Posterior cingulate gyrus (tissue), 11 donors: ENCODE measurements at regions not wholly inside any gene's neighbourhood (a gene's known extent, or its start where the extent isn't known, plus 50 kb on each side); places are given as distances from the start of the nearest gene placed in this dataset.
"Not testable (repeated sequence)": the region's sequence is repeated elsewhere in the genome, so short reads cannot be mapped to it uniquely, and the experiment has no call there.

ENCODE experiments used
- DNase-seq, 10 donors: peaks; one replicate each; pipeline versions ENCODE4 v3.0.0 to v3.0.0-alpha.2; 2020 to 2021; ENCODE audit warnings: mixed read lengths in 3 of 10
- intact Hi-C: fragments of 100-400 bp; cut with DNase I; formaldehyde crosslinking; loops from one replicate; pipeline ENCODE4 v1.15.1; 2023

- intact Hi-C loops, DNase-seq: not testable (repeated sequence)
Measured at GRCh38 chr15:70511972-70512587, 251.3 kb downstream of the UACA start.

- no peak for DNase-seq
- intact Hi-C loops: no loop called here
Measured at GRCh38 chr15:70510433-70510832, 252.9 kb downstream of the UACA start.

- DNase-seq: peak in 1 of 10 donors; percentile 13
- intact Hi-C loops: no loop called here
Measured at GRCh38 chr15:70509731-70510143, 253.6 kb downstream of the UACA start.

- DNase-seq: no peak
- intact Hi-C loops: no loop called here
Measured at GRCh38 chr15:70509282-70509662, 254.1 kb downstream of the UACA start.

- peak in 1 of 10 donors; percentile 30 for DNase-seq
- intact Hi-C loops: no loop called here
Measured at GRCh38 chr15:70508561-70509281, 254.6 kb downstream of the UACA start.

- peak in 1 of 10 donors; percentile 18 for DNase-seq
- intact Hi-C loops: no loop called here
Measured at GRCh38 chr15:70507772-70508371, 255.5 kb downstream of the UACA start.

- peak in 1 of 10 donors; percentile 44 for DNase-seq
- intact Hi-C loops: no loop called here
Measured at GRCh38 chr15:70505936-70506912, 257.1 kb downstream of the UACA start.

GRCh38 chr15:70505411-70505919 is 257.9 kb downstream of the UACA start:
- intact Hi-C loops: no loop called here
- peak in 1 of 10 donors; percentile 2 for DNase-seq

GRCh38 chr15:70504988-70505387 is 258.4 kb downstream of the UACA start:
- DNase-seq: no peak
- intact Hi-C loops: no loop called here

- DNase-seq: peak in 5 of 10 donors; percentile 25 to 87 (median 40)
- intact Hi-C loops: no loop called here
Measured at GRCh38 chr15:70504299-70504951, 258.9 kb downstream of the UACA start.

GRCh38 chr15:70503798-70504298 is 259.5 kb downstream of the UACA start:
- peak in 2 of 10 donors; percentile 29 to 71 for DNase-seq
- intact Hi-C loops: no loop called here

GRCh38 chr15:70503073-70503745 is 260.1 kb downstream of the UACA start:
- intact Hi-C loops: no loop called here
- DNase-seq: peak in 2 of 10 donors; percentile 37 to 57

GRCh38 chr15:70502529-70502928 is 260.8 kb downstream of the UACA start:
- intact Hi-C loops: no loop called here
- peak in 2 of 10 donors; percentile 34 to 49 for DNase-seq

- intact Hi-C loops: no loop called here
- DNase-seq: peak in 1 of 10 donors; percentile 6
Measured at GRCh38 chr15:70501849-70502248, 261.5 kb downstream of the UACA start.

GRCh38 chr15:70501121-70501727 is 262.1 kb downstream of the UACA start:
- intact Hi-C loops: no loop called here
- DNase-seq: peak in 1 of 10 donors; percentile 28

GRCh38 chr15:70499791-70500190 is 263.6 kb downstream of the UACA start:
- DNase-seq: peak in 2 of 10 donors; percentile 5 to 30

GRCh38 chr15:70498096-70498626 is 265.2 kb downstream of the UACA start:
- intact Hi-C loops: no loop called here
- peak in 2 of 10 donors; percentile 21 to 67 for DNase-seq

More at GRCh38 chr15:70499791-70500190, 263.6 kb downstream of the UACA start:
- intact Hi-C loops: no loop called here

GRCh38 chr15:70497661-70498060 is 265.7 kb downstream of the UACA start:
- intact Hi-C loops: no loop called here
- peak in 2 of 10 donors; percentile 5 to 20 for DNase-seq
